Suprapubic skin (tissue), 3 donors: ENCODE measurements at regions not wholly inside any gene's neighbourhood (a gene's known extent, or its start where the extent isn't known, plus 50 kb on each side); places are given as distances from the start of the nearest gene placed in this dataset.

Experiments used
- EP300 ChIP-seq: sonication (generic); formaldehyde crosslinking; IDR thresholded peaks from one replicate; pipeline ENCODE4 v1.6.1; 2017; ENCODE audit warnings: antibody characterized with exemption
- POLR2A ChIP-seq, 2 donors: fragments of 450-650 bp; IDR thresholded peaks; one replicate each; pipeline ENCODE4 v1.6.1; 2017; ENCODE audit warnings: antibody characterized with exemption in 2 of 2, mild to moderate bottlenecking in 2 of 2, moderate library complexity in 2 of 2
- TF ChIP-seq, protein P1 (sequence below), 2 donors: fragments of 200-600 bp in 1 of 2; fragments of 450-650 bp in 1 of 2; sonication (generic) in 1 of 2; IDR thresholded peaks; one replicate each; pipeline ENCODE4 v1.5.1; 2016 to 2019; ENCODE audit warnings: antibody characterized with exemption in 2 of 2, mild to moderate bottlenecking in 1 of 2, moderate library complexity in 1 of 2

DNA sequence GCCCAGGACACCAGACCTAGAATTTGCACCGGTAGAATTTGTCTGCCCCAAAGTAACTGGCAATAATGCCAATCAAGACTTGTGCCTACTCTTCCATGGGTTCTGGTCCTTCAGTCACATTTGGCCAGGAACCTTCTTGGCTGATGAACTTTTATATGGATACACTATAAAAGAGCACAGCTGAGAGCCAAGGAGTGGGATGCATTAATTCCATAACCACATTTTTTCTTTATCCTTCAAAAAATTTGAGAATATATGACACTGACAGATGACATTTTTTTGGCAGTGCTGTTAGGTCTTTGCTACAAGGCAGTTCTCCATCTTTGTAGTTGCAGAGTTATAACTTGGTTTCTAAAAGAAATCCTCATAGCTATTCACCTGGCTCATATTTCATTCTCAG lies 129.2 kb upstream of the HDAC9 start:
- TF ChIP-seq POLR2A (IDR thresholded peaks at IDR 0.05) = no peak
- TF ChIP-seq, protein P1, sequence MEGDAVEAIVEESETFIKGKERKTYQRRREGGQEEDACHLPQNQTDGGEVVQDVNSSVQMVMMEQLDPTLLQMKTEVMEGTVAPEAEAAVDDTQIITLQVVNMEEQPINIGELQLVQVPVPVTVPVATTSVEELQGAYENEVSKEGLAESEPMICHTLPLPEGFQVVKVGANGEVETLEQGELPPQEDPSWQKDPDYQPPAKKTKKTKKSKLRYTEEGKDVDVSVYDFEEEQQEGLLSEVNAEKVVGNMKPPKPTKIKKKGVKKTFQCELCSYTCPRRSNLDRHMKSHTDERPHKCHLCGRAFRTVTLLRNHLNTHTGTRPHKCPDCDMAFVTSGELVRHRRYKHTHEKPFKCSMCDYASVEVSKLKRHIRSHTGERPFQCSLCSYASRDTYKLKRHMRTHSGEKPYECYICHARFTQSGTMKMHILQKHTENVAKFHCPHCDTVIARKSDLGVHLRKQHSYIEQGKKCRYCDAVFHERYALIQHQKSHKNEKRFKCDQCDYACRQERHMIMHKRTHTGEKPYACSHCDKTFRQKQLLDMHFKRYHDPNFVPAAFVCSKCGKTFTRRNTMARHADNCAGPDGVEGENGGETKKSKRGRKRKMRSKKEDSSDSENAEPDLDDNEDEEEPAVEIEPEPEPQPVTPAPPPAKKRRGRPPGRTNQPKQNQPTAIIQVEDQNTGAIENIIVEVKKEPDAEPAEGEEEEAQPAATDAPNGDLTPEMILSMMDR (IDR thresholded peaks at IDR 0.05) = no peak
- no peak for TF ChIP-seq EP300
